ENCODE measurements at regions not wholly inside any gene's neighbourhood (a gene's known extent, or its start where the extent isn't known, plus 50 kb on each side); places are given as distances from the start of the nearest gene placed in this dataset.

DNA sequence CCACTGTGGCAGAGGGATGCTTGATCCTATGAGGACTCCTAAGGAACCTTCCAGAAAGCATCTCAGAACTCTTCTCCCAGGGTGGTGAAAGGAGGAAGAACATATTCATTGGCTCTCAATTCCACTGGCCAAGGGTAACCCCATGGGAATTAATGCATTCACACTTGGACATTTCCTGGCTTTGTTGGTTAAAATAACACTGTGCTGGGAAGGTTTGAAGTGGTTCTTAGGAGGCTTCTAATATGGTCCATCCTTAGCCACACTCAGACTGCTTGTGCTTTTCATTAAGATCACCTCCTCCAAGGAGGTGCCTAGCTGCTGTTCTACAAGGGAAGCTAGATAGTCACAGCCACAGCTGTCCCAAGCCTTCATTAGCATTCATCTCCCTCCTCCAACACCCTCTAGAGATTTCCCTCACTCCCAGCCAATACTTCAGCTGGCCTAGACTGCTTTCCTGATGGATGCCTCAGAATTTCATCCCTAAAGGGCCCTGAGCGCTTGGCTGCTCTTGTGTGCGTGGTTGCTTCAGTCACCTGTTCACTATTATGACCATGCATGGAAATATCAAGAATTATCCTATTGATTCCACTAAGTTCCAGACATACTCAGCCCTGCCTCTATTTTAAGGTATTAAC lies 544.4 kb downstream of the PLPP3 start:
- DNase-seq (ENCODE audit: low read depth in 2 of 2): no peak

DNA sequence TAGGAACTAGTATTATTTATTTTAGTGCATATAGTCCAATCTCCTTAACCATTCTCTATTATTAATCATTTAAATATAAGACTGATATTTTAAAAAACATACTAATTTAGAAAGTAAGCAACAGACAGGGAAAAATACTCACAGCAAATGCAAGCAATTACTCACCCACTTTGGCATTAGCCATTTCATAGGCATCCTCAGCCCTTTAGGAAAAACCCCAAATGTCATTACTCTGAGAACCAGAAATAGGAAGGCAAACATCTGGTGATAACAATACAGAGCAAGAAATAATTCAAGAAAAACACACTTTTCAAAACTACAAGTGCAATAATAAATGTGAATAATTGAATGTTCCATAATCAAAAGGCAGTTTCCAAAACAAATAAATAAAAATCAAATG lies 545.1 kb downstream of the PLPP3 start:
- DNase-seq (ENCODE audit: low read depth in 2 of 2): no peak

DNA sequence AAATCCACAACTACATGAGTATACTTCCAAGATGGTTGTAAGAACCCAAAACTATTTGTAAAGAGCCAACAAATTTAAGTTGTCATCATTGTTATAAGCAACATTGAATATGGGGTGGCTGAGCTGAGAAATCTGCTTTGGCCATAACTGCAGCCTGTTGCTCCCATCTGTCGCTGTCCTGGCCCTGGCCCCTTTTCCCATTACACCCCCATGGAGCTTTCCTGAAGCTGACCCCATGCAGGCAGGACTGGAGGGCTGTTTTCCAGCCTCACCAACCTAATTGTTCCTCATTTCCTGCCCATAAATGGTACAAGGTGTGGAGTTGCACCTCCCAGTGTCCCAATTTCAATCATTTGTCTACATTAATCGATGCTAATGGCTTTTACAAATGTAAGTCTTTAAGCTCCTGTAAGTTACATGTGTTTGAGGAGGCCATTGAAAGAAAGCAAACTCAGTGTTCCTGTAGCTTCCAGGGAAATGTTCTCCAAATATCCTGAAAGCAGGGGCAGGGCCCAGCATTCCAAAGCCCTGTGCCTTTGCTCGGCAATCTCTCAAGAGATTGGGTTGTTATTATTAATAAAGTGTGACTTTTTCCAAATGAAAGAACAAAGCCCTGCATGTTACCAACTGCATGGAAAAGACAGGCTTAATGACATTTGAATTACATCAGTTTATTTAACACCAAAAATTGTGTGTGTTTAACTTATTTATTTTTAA lies 545.9 kb downstream of the PLPP3 start:
- no peak for DNase-seq (ENCODE audit: low read depth in 2 of 2)

DNA sequence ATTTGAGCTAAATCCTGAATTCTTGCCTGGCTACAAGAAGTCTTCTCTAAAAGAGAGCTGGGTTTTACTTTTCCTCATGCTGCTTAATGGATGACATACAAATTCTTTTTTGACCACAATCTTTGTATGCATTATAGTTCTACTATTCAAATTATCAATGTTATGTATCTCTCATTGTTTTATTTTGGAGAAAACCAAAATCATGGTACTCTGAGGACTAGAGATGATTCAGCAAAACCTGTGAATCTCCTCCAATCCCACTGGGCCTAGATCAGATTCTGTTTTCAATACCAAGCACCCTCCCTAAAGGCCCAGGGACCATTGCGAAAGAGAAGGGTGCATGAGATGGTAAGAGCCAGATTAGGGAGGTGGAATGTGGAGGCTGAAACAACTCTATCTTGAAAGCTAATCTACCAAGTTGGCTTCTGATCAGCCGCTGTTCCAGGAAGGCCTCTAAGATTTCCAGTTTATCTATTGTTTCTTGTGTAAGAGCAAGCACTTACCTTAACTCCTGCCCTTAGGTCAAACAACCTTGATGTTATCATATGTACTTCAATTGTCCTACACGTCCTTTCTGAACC lies 547.2 kb downstream of the PLPP3 start:
- no peak for DNase-seq (ENCODE audit: low read depth in 2 of 2)

DNA sequence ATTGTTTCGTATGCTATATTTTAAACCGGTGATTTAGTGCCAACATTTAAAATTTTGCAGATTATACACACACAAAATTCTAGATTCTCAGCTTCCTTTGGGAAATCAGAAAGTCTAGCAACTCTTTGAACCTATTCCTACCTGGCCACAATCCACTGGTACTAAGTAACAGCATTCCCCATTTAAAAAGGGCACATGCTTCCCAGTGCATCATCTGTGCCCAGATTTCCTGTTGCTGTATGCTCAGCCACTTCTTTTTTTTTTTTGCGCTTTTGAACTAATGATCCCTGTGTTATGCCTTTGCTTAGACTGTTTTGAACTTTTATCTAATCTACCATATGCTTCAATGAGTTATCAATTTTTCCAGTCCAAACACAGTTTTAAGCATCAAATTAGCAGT lies 548.4 kb downstream of the PLPP3 start:
- DNase-seq (ENCODE audit: low read depth in 2 of 2): no peak

DNA sequence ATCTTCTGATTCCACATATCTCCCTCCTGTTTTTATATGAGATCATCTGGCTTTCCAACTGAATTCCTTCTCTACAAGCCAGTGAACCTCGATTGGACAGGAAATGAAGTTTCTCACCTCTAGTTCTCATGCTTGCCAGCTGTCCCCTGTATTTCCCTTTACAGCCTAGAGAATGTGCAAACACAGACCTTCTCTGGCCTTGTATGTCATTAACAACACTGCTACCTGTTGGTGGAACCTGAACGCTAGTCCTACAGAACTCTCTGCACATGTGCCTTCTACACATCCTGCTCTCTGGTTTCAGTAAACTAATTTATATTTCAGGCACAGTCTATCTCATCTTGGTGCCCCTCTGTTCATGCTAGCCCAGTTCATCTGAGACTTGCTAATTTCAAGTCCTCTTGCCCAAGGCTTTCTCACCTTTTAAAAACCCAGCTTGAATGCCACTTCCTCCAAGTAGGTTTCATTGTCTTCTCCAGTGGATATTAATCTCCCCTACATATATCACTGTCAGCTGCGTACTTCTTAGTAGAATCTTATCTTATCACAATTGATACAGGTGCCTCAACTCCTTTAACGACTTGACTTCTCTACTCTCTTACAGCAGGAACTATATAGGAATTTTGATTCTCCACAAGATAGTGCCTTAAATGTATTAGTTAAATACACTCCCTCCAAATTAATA lies 549.9 kb downstream of the PLPP3 start:
- no peak for DNase-seq (ENCODE audit: low read depth in 2 of 2)

DNA sequence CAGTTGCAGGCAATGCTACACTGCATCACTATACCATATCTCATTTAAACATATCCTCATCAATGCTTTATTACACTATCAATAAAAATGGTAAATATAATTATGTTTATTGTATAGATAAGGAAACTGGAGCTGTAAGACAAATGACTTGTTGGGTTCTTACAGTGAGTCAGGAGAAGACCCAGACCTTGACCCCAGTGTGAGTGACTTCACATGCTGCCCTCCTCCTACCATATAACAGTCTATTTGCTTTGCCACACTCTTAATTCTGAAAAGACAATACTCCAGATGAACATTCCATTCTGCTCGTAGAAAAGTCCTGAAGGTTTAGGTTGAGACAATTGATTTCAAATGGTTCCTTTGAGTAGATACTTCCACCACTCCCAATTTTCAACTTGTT lies 550.5 kb downstream of the PLPP3 start:
- DNase-seq (ENCODE audit: low read depth in 2 of 2): no peak

DNA sequence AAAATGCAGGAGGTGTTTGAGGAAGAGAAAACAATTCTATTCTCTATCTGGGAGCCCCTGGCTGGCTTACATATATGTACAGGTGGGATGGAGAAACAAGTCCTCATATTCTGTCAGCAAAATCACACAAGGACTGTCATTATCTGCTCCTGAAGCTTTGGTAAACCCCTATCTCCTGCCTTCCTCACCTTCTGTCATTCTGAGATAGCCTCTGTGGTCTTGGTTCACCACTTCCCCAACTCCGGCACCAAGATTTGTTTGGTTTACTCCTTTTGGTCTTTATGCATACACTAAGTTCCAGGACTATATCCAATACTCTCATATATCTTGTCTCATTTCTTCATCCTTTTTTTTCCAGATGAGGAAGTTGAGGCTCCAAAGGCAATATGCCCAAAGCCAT lies 551.1 kb downstream of the PLPP3 start:
- DNase-seq (ENCODE audit: low read depth in 2 of 2): no peak

DNA sequence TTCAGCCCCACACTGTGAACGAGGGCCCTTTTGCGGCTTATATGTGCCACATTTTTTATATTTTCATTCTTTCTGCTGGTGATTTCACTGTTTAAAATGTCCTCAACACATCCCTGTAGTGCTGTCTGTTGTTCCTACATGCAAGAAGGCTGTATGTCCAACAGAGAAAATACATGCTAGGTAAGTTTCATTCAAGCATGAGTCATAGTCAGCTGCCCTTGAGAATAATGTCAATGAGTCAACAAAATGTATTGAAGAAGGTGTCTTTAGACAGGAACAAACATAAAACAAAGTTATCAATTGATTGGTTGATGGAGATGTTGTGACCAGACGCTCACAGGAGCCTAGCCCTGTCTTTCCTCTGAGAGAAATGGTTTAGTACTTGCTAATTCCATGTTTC lies 553.4 kb downstream of the PLPP3 start:
- DNase-seq (ENCODE audit: low read depth in 2 of 2): no peak

DNA sequence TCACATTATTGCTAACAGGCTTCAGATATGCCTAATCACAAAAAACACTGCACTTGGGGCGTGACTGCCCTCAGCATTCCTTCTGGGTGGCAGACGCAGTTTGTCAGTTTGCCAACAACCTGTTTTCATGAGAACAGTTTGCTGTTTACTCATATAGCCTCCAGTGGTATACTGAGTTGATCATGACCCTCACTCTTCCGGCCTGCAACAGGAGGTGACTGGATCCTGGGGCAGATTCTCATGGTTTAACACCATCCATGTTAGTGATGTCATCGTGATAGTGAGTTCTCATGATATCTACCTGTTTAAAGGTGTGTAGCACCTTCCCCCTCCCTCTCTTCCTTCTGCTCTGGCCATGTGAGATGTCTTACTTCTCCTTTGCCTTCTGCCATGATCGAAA lies 555.2 kb downstream of the PLPP3 start:
- no peak for DNase-seq (ENCODE audit: low read depth in 2 of 2)

DNA sequence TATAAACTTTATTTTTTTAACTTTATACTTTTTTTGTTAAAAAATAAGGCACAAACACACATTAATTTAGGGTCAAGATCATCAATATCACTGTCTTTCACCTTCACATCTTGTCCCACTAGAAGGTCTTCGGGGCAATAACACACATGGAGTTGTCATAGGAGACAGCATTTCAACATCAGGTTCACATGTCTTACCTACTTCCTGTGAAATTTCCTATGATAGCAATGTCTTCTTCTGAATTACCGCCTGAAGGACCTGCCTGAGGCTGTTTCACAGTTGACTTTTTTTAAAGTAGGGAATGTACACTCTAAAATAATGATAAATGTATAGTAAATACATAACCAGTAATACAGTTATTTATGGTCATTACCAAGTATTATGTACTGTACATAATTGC lies 559.4 kb downstream of the PLPP3 start:
- DNase-seq (ENCODE audit: low read depth in 2 of 2): no peak

DNA sequence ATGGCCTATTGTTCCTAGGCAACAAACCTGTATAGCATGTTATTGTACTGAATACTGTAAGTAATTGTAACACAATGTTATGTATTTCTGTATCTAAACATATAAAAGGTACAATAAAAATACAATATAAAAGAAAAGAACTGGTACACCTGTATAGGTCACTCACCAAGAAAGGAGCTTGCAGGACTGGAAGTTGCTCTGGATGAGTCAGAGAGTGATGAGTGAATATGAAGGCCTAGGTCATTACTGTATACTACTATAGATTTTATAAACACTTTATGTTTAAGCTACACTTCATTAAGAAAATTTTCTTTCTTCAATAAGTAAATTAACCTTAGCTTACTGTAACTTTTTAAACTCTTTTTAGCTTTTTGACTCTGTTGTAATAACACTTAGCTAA lies 559.9 kb downstream of the PLPP3 start:
- no peak for DNase-seq (ENCODE audit: low read depth in 2 of 2)

DNA sequence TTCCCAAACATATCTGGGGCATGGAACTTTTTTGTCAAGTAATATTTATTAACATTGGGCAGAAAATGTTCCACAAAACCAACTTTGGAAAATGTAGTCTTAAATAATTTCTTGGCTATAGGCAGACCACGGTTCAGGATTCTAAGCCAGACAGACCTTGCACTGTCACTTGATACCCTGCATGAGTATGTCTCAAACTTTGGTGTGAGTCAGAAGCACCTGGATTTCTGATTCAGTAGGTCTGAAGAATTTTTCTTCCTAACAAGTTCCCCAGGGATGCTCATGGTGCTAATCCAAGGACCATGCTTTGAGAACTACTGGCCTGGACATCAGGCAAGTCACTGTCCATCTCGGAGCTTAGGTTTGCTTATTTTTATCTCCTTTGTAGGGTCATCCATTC lies 562.0 kb downstream of the PLPP3 start:
- no peak for DNase-seq (ENCODE audit: low read depth in 2 of 2)

DNA sequence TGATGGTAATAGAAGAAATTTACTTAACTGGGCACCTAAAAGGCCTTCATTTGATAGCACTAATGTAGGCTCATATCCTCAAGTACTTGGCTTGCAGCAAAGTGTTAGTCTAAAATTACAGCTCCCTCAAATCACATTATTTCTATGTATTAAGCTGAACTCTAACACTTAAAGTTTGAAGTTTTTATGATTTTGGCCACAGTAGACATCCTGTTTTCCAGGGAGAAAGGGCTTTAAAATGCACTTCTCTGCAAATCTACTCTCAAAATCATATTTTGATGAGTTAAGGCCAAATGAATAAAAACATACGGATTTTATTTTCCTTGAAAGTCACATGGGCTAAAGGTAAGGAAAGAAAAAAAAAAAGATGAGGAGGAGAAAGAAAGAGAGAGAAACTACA lies 575.5 kb downstream of the PLPP3 start:
- no peak for DNase-seq (ENCODE audit: low read depth in 2 of 2)

DNA sequence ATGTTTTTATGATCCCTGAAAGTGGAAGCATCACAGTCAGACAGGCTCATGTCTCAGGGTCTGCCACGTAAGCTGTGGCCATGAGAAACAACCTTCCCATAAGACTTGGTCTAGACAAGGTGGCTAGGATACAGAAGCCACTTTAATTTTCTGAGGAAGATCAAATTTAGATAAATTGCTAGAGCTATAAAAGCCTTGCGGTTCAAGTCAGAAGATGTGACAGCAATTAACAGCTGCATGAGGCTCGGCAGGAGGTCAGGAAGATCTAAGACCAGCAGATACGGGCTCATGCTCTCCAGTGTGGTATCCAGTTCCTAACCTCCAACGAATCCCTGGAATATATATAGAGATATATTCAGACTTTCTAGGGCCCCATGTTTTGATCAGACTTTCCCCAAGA lies 577.1 kb downstream of the PLPP3 start:
- DNase-seq (ENCODE audit: low read depth in 2 of 2): no peak

DNA sequence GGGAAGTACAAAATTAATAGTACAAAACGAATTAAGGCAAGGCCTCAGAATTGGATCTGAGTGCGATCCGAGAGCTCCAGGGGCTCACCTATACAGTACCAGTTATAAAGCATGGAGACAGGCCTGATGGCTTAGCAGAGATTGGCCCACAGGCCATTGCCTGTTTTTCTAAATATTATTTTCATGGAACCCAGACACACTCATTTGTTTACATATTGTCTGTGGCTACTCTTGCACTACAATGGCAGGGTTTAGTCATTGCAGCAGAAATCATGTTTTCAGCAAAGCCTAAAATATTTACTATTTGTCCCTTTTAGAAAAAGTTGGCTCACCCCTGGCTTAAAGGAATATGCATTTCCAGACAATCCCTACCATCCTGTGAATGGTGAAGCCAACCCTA lies 578.9 kb downstream of the PLPP3 start:
- DNase-seq (ENCODE audit: low read depth in 2 of 2): no peak

DNA sequence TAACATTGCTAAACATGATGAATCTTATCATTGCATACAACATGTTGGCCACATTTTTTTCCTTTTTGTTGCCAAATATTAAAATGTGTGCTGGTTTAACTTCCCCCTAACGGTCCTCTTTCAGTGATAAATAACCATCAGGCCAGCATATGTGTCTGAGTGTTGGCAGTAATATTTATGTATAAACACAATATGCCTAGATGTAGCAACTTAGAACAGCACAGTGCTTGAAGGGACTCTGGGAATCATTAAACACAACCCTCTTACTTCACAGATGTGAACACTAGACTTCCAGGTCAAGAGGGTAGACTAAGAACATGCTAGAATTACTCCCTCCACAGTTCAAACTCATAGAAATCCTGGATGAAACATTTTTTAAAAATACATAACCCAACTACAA lies 581.8 kb downstream of the PLPP3 start:
- DNase-seq (ENCODE audit: low read depth in 2 of 2): no peak

DNA sequence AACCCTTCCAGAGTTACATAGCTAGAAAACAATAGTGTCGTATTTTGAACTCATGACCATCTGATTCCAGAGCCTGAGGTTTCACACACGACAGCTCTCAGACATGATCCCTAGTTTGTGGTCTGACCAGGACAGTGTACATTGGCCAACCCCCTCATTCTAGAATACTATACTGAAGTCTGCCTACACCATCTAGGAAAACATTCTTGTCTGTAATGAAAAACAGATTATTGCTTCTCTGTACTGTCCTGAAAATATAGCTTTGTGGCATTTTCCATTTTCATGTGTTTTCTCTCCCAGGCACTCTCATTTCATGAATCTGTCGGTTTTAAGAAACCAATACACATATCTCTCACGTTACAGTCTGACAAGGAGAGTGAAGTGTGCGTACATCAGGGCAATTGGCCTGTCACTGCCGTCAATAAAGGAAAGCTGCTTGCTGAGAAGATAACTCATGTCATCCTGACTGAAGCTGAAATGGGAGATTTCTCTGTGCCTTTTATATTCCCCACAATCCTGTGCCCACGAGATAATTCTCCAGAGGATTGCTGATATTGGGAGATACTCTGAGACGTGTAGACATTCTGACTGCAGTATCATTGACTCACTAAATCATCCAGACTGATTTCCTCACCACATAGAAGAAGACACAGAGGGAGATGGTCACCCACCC lies 585.6 kb downstream of the PLPP3 start:
- no peak for DNase-seq (ENCODE audit: low read depth in 2 of 2)

DNA sequence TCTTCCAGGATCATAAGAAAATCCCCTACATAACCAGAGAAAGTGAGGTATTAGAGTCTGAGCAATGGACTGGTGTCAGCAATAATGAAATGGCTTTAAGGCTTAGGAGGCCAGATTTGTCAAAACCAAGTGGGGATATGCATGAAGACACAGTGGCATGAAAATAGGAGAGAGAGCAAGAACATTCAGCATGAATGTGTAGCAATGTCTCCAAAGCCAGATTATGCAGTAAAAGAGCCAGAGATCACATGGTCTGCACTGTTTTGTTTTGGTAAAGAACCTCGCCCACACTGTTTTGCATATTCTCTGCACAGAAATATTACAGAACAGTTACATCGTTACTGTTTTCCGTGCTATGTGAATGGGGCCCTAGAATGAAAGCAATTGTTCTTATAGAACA lies 589.4 kb downstream of the PLPP3 start:
- DNase-seq (ENCODE audit: low read depth in 2 of 2): no peak

DNA sequence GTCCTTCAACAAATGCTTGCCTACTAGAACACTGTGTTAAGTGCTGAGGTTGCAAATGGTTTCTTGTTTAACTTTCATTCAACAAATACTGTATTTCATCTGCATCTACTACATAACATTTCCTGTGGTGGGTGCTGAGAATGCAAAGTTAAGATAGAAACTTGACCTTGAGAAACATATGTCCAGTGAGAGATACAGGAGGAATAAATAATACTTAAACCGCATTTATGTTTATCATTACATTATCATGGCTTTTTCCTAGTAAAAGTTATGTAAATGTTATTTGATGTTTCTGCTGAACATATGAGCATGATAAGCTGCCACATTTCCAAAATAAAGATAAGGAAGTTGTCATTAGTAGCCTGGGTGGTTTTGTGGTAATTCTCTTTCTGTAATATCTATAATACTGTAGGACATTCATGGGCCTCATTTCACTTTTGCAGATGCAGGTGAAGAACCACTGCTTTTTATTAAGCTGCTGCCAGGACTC lies 590.4 kb downstream of the PLPP3 start:
- DNase-seq (ENCODE audit: low read depth in 2 of 2): no peak

DNA sequence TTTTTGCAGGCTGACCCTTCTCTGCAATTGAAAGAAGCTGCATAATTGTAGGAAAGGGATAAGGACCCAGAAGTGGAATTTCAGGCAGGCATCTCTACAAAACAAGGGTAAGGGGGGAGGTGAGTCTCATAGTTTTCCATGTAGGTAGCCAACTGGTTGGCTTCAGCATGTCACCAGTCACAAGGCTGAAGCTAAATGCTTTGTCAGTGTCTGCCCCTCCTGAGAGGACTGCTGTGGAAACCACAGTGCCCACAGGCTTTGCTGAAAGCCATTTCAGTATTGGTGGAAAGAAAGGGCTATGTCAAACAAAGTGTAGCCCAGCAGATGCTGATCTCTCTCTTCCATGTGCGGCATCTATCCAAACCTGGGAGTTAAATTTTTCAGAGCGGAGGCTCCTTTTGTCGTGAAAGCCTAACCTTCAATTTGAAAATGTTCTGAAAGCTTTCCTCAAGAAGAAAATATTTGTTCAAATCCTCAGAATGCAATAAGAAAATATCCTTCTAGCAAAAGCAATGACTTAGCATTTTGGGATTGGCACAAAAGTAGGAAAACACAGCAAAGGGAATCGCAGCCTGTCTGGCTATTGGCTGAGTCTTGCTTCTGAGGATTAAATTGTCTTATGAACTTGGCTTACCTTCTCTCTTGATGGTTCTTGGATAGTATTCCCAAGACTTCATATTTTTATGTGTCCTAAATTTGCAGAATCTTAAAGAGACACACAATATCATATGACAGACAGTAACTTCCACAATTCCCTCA lies 591.7 kb downstream of the PLPP3 start:
- DNase-seq (ENCODE audit: low read depth in 2 of 2): no peak

DNA sequence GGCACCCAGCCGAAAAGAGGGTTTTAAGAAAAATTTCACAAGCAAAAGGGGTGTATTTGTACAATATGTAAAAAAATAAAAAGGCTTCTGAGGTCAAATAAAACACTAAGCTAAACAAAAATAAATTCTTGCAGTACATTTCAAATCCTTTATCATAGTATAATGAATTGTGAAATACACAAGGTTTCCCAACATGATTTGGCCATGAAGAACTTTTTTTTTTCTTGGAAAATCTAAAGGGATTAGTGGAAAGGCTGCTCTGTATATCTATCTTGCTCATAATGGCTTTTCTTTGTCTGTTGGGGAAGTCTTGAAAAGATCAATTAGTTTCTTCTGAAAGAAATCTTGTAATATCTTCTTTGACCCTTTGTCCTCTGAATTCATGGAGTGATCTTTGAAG lies 593.4 kb downstream of the PLPP3 start:
- no peak for DNase-seq (ENCODE audit: low read depth in 2 of 2)
